Hematopoietic multipotent progenitor cell (in vitro differentiated cells): ENCODE measurements at regions not wholly inside any gene's neighbourhood (a gene's known extent, or its start where the extent isn't known, plus 50 kb on each side); places are given as distances from the start of the nearest gene placed in this dataset.
A peak's percentile ranks its signal among the peaks of the same experiment; 100 is the strongest.
"Not testable (repeated sequence)": the region's sequence is repeated elsewhere in the genome, so short reads cannot be mapped to it uniquely, and the experiment has no call there.

Source experiments
- DNase-seq, 3 donors: peaks; one replicate each; pipeline ENCODE4 v3.0.0-alpha.2; 2011 to 2015; ENCODE audit warnings: low read depth in 2 of 3, low spot score in 2 of 3

DNA sequence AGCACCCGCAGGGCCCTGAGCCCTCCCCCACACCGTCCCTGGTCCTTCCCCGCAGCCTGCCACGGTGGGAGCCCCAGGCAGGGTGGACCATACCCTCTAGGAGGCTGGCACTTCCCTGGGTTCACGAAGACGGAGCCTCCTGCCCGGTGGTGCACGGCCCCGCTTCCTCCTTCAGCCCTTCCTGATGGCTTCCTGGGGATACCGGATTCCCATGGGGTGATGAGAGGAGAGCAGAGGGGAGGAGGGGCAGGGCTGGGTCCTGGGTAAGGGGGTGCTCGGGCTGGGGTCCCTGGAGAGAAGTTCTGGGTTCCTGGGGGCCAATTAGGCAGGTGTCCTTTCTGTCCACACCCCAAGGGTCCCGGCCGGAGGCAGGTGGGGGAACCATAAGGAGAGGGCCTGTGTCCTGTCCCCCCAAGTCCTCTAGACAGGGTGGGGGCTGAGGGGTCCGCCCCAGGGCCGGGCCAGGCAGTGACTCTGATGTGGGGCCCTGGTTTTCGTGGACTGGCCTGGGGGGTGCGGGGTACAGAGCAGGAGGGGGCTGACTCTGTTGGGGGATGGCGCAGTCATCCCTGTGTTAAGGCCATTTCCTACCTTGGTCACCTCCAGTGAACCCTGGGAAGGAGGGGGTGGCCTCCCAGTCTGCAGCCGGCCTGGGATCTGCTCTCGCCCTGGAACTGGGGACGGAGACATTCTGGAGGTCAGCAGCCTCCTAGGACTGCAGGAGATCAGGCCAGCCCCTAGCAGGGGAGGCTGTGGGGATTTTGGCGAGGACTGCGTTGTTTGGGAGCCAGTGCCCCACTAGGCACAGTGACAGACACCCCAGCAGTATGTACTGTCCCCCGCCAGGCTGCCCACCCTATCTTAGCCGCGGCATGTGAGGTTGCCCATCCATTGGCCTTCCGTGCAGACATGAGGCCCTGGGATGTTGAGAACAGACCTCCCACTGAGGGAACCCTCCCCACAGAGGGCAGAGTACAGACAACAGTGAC is 366.4 kb downstream of the TMEM121 start:
- not testable (repeated sequence) for DNase-seq

DNA sequence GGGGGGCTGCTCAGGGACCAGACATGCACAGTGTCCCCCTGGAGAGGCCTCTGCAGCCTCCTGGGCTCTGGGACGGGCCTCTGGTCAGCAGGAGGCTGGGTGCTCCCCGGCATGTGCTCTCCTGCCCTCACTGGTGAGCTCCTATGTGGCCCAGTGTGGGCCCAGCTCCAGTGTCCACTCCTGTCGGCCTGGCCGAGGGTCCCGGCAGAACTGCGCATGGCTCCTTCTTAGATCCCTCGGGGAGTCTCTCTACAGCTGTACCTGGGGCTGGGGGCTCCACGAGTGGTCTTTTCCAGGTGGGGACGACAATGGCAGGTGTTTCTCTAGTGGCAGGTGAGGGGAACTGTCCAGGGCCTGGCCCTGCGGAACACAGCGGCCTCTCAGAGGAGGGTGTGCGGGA is 367.3 kb downstream of the TMEM121 start:
- not testable (repeated sequence) for DNase-seq

- DNase-seq, result no peak
These were observed 368.0 kb downstream of the TMEM121 start for GRCh38 chr14:105894125-105894977.

DNA sequence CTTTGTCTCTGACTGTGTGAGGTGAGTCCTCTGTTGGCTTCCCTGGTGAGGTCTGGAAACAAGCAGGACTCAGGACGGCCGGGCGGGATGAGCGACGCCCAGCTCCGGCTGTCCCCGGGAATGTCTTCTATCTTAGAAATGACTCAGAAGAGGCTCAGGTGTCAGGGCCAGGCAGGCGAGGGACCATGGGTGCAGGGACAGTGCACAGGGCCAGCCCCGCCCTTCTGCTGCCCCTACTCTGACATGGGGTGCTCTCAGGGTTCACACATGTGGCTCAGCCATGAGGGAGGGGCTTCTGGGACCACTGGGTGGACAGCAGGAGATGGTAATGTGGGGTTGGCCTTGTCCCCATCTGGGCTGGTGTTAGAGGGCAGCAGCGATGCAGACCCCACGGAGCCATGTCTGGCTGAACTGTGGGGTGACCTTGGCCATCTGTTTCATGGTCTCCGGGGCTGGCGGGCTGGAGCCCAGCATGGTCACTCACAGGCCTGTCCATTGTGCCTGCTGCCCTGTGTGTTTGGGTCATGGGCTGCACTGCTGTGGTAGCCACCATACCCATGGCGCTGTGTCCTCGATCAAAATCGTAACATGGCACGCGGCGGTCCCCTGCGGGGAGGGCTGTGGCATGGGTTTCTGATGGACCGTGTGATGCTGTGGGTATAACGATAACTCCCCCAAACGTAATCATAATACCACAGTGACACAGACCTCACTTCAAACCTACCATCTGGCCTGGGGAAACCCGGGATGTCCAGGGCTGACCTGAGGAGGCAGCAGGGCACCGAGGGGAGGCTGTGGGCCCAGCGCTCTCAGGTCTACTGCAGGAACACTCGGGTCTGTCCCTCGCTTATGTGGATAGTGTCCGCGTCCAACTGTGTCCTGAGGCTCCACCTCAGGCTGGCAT is 368.8 kb downstream of the TMEM121 start:
- DNase-seq, result no peak

GRCh38 chr14:105896206-105896605 is 369.8 kb downstream of the TMEM121 start:
- not testable (repeated sequence) for DNase-seq

- peak in 2 of 3 donors; percentile 57 to 67 for DNase-seq
These were observed 370.8 kb downstream of the TMEM121 start for GRCh38 chr14:105896961-105897724.

GRCh38 chr14:105897725-105898113 is 371.3 kb downstream of the TMEM121 start:
- no peak for DNase-seq

DNA sequence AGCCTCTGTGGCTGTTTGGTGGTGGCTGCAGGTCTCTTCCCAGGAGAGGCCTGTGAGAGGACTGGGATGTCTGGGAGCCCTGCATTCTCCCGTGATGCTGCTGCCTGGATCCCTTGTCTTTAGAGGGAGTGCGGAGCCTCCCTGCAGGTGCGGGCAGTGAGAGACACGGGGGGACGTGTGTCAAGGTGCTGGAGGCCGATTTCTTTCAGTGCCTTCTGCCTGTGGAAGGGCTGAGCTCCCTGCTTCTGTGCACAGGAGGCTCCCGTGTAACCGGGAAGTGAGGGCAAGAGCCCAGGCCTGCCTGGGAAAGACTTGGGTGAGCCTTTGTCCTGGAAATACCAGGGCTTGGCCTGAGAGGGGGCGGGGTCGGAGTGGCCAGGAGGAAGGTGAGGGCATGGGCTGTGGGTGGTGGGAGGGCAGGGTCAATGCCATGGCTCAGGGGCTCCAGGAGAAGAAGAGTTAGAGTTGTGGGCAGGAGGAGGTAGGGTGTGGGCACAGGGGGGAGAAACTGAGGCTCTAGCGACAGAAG is 372.2 kb downstream of the TMEM121 start:
- no peak for DNase-seq

DNA sequence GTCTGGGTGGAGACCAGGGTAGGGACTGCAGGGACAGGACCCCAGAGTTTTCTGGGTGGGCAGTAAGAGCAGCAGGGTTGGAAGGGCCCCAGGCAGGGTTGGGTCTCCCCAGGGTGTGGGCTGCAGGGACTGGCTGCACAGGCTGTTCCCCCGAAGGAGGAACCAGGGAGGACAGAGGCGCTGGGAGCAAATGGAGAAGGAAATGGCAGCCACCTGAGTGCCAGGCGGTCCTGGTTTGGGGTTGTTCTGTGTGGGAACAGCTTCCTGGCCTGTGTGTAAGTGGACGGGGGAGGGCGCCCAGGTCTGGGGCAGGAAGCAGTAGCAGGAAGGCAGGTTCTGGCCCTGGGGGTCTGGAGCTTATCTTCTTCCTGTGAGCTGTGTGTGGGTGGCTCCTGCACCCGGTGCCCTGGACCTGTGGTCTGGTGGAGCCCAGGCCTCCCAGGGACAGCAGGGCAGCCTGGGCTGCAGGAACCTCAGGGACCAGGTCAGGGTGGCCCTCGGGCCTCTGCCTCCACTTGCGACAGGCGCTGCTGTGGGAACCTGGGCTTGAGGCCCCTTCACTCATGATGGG is 372.8 kb downstream of the TMEM121 start:
- DNase-seq, result peak in 2 of 3 donors; percentile 68 to 83

DNA sequence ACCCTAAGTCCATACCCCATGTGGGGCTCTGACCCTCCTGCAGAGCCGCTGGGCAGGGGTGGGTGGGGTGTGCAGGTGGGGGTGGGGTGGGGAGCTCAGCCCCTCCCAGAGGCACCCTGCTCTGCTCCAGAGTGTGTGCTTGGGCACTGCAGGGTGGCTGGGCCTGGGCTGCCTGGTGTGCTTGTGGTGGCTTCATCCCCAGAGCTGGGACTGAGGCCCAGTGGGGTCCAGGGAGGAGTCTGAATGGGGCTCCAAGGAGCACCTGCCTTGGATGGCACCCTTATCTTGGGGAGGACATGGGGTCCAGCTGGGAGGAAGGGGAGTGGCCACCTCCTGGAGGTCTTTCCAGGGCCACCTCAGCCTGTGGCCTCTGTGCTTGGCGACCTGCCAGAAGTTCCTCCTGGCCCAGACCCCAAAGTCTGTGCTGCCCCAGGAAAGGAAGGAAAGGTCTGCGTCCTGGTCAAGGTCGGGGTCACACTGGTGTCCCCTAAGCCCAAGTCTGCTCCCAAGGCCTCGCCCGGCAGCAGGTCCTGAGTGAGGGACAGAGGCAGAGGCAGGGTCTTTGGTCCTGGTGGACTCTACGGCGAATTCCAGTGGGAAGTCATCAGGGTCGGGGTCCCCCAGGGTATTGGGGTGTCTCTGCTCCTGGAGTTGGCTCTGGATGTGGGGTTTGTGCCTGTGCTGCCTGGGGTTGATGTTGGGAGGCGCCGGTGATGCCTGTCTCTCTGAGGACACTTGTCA is 373.4 kb downstream of the TMEM121 start:
- DNase-seq, result no peak

DNA sequence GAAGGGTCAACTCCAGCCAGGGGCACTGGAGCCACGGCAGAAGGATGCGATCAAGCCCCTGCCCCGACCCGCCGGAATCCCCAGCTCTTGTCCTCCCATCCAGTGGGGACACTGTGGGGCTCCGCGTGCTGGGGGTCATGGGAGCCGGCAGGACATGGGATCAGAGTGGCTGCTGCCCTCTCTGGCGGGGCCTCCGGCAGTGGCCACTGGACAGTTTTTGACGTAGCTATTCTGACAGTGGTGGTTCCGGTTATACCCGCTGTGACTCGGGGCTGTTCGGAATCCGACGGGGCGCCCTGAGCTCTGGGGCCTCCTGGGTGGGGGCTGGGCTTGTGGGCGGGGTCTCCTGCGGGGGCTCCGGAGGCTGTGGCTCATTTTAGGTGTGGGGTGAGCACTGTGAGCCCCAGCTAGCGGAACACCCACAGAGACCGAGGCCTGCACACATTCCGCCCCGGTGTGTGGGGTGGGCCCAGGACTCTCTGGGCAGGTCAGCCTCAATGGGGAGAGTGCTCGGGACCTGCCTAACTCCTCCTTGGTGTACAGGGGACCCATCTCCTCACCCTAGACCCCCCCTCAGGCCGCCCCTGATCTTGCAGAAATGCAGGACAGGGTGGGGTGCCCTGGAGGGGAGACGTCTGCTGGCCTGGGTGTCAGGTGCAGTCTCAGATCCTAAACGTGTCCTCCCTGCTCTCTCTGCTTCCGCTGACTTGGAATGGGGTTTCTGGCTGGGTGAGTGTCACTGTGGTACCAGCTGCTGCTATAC is 374.2 kb downstream of the TMEM121 start:
- DNase-seq, result no peak

- no peak for DNase-seq
These were observed 374.8 kb downstream of the TMEM121 start for GRCh38 chr14:105901226-105901625.

- DNase-seq, result no peak
These were observed 375.9 kb downstream of the TMEM121 start for GRCh38 chr14:105902131-105902898.

GRCh38 chr14:105902899-105903165 is 376.4 kb downstream of the TMEM121 start:
- not testable (repeated sequence) for DNase-seq

DNA sequence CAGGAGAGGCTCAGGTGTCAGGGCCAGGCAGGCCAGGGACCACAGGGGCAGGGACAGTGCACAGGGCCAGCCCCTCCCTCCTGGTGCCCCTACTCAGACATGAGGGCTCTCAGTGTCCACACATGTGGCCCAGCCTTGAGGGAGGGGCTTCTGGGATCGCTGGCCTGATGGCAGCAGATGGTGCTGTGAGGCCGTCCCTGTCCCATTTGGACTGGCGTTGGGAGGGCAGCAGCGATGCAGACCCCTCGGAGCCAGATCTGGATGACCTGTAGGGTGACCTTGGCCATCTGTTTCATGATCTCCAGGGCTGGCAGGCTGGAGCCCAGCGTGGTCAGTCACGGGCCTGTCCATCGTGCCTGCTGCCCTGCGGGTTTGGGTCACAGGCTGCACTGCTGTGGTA is 377.6 kb downstream of the TMEM121 start:
- DNase-seq, result no peak

DNA sequence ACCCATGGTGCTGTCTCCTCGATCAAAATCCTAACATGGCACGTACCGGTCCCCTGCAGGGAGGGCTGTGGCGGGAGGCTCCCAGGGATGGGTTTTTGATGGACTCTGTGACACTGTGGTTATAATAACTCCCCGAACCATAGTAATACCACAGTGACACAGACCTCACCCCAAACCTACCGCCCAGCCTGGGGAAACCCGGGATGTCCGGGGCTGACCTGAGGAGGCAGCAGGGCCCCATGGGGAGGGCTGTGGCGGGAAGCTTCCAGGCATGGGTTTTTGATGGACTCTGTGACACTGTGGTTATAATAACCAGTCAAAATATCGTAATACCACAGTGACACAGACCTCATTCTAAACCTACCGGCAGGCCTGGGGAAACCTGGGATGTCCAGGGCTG is 378.0 kb downstream of the TMEM121 start:
- no peak for DNase-seq

DNA sequence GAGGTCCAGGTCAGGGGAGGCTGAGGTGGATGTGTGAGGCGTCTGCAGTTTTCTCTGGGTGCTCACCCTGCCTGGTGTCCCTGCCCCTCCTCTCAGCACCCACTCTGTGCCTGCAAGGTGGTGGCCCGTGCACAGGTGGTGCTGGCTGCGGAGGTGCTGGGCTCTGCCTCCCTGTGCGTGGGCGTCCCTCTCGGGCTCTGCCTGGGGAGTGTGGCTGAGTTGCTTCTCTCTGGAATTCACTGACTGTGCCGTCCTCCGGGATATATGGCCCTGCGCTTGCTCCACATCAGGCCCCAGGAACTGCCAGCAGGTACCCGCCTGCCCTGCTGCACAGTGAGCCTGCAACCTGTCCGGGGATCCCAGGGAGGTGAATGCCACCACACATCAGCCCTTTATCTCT is 379.1 kb downstream of the TMEM121 start:
- DNase-seq, result no peak
